ENCODE measurements at regions not wholly inside any gene's neighbourhood (a gene's known extent, or its start where the extent isn't known, plus 50 kb on each side); places are given as distances from the start of the nearest gene placed in this dataset.

DNA sequence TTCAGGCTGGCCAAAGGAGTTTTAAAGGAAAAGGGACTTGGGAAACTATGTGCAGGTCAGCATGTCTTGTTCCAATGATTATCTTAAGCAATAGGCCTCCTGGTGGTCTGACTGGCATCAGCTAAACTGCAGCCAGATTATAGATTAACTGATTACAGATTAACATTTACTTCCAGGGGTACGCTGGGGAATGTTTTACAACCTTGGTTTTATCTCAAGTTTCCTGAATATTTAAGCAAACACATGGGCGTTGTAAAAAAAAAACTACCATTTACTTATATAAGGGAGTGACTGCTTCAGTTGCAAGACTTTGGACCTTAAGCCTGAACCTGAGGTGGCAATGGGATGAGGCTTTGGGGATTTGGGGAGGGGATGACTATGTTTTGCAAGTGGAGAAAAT, 600.6 kb upstream of the B3GALT2 start:
- Histone ChIP-seq H3K36me3 (ENCODE audit: control insufficient read depth, insufficient read depth, low read length) (no peaks in the 10 kb centered on the region), H3K4me3 (ENCODE audit: low read length) (no peak overlapping the region), H3K9me3 (ENCODE audit: control insufficient read depth, low read length) (no peaks in the 10 kb centered on the region), H3K27me3 (ENCODE audit: control insufficient read depth, insufficient read depth, low read length) (no peaks in the 10 kb centered on the region), H3K4me1 (ENCODE audit: control insufficient read depth, insufficient read depth, low read length) (peaks cover 3% of the 10 kb centered on the region), H3K9ac (ENCODE audit: low read length) (no peak overlapping the region)

DNA sequence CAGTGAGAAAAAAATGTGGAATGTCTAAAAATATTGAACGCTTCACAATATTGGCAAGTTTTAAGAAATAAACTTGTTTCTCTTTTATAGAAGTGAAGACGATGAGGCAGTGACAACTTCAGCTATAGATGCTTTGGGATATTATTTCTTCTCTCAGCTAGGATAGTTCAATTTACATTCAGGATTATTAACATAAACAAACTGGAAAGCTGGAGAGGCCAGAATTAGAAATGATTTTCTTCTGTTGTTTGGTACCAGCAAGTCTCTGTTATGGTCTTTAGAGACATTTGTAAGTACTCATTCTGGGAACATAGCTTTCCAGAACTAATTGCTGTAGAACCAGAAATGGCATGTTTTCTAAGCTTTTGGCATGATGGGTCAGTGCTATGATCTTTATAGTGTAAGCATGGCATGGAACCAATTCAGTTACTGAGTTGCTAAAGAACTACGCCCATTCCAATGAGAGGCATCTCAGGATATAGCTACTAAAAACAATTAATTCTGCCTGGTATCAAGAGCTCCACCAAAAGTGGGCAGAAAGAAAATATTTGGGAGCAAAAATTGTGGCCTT, 599.5 kb upstream of the B3GALT2 start:
- H3K36me3 ChIP-seq (ENCODE audit: control insufficient read depth, insufficient read depth, low read length) = no peaks in the 10 kb centered on the region
- no peak overlapping the region for H3K4me3 ChIP-seq (ENCODE audit: low read length)
- peaks cover 3% of the 10 kb centered on the region for H3K4me1 ChIP-seq (ENCODE audit: control insufficient read depth, insufficient read depth, low read length)
- H3K27me3 ChIP-seq (ENCODE audit: control insufficient read depth, insufficient read depth, low read length) = no peaks in the 10 kb centered on the region
- no peaks in the 10 kb centered on the region for H3K9me3 ChIP-seq (ENCODE audit: control insufficient read depth, low read length)
- H3K9ac ChIP-seq (ENCODE audit: low read length) = no peak overlapping the region

- H3K9ac ChIP-seq (ENCODE audit: low read length) = no peak overlapping the region
- H3K36me3 ChIP-seq (ENCODE audit: control insufficient read depth, insufficient read depth, low read length) = no peaks in the 10 kb centered on the region
- H3K4me1 ChIP-seq (ENCODE audit: control insufficient read depth, insufficient read depth, low read length) = no peaks in the 10 kb centered on the region
- H3K27me3 ChIP-seq (ENCODE audit: control insufficient read depth, insufficient read depth, low read length) = no peaks in the 10 kb centered on the region
- no peaks in the 10 kb centered on the region for H3K9me3 ChIP-seq (ENCODE audit: control insufficient read depth, low read length)
- H3K4me3 ChIP-seq (ENCODE audit: low read length) = no peak overlapping the region
Measured at GRCh38 chr1:193774536-193775323, 588.3 kb upstream of the B3GALT2 start.

GRCh38 chr1:193771596-193771995, 585.2 kb upstream of the B3GALT2 start:
- H3K4me3 ChIP-seq (ENCODE audit: low read length) = no peak overlapping the region
- no peaks in the 10 kb centered on the region for H3K27me3 ChIP-seq (ENCODE audit: control insufficient read depth, insufficient read depth, low read length)
- no peaks in the 10 kb centered on the region for H3K9me3 ChIP-seq (ENCODE audit: control insufficient read depth, low read length)
- no peaks in the 10 kb centered on the region for H3K4me1 ChIP-seq (ENCODE audit: control insufficient read depth, insufficient read depth, low read length)
- no peak overlapping the region for H3K9ac ChIP-seq (ENCODE audit: low read length)
- no peaks in the 10 kb centered on the region for H3K36me3 ChIP-seq (ENCODE audit: control insufficient read depth, insufficient read depth, low read length)

- Histone ChIP-seq H3K4me1 (ENCODE audit: control insufficient read depth, insufficient read depth, low read length) (no peaks in the 10 kb centered on the region), H3K27me3 (ENCODE audit: control insufficient read depth, insufficient read depth, low read length) (no peaks in the 10 kb centered on the region), H3K9me3 (ENCODE audit: control insufficient read depth, low read length) (no peaks in the 10 kb centered on the region), H3K36me3 (ENCODE audit: control insufficient read depth, insufficient read depth, low read length) (no peaks in the 10 kb centered on the region), H3K9ac (ENCODE audit: low read length) (no peak overlapping the region), H3K4me3 (ENCODE audit: low read length) (no peak overlapping the region)
Measured at GRCh38 chr1:193769651-193770050, 583.2 kb upstream of the B3GALT2 start.

GRCh38 chr1:193767886-193768285, 581.5 kb upstream of the B3GALT2 start:
- H3K27me3 ChIP-seq (ENCODE audit: control insufficient read depth, insufficient read depth, low read length) = no peaks in the 10 kb centered on the region
- no peaks in the 10 kb centered on the region for H3K9me3 ChIP-seq (ENCODE audit: control insufficient read depth, low read length)
- no peak overlapping the region for H3K9ac ChIP-seq (ENCODE audit: low read length)
- no peak overlapping the region for H3K4me3 ChIP-seq (ENCODE audit: low read length)
- no peaks in the 10 kb centered on the region for H3K4me1 ChIP-seq (ENCODE audit: control insufficient read depth, insufficient read depth, low read length)
- H3K36me3 ChIP-seq (ENCODE audit: control insufficient read depth, insufficient read depth, low read length) = no peaks in the 10 kb centered on the region

DNA sequence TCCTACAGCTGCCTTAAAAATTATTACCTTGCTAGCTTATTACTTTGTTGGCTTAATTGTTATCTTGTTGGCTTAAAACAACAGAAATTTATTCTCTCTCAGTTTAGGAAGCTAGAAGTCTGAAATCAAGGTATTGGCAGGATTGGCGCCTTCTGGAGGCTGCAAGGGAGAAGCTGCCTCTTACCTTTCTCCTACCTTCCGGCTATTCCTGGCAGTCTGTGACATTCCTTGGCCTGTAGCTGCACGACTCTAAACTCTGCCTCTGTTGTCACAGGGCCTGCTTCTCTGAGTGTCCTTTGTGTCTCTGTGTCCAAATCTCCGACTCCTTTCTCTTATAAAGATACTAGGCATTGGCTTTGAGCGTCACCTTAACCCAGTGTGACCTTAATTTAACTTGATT, 579.9 kb upstream of the B3GALT2 start:
- Histone ChIP-seq H3K4me3 (ENCODE audit: low read length) (no peak overlapping the region), H3K36me3 (ENCODE audit: control insufficient read depth, insufficient read depth, low read length) (no peaks in the 10 kb centered on the region), H3K9ac (ENCODE audit: low read length) (no peak overlapping the region), H3K27me3 (ENCODE audit: control insufficient read depth, insufficient read depth, low read length) (no peaks in the 10 kb centered on the region), H3K9me3 (ENCODE audit: control insufficient read depth, low read length) (no peaks in the 10 kb centered on the region), H3K4me1 (ENCODE audit: control insufficient read depth, insufficient read depth, low read length) (no peaks in the 10 kb centered on the region)

GRCh38 chr1:193763266-193763665, 576.9 kb upstream of the B3GALT2 start:
- Histone ChIP-seq H3K4me3 (ENCODE audit: low read length) (no peak overlapping the region), H3K4me1 (ENCODE audit: control insufficient read depth, insufficient read depth, low read length) (no peaks in the 10 kb centered on the region), H3K9ac (ENCODE audit: low read length) (no peak overlapping the region), H3K27me3 (ENCODE audit: control insufficient read depth, insufficient read depth, low read length) (no peaks in the 10 kb centered on the region), H3K9me3 (ENCODE audit: control insufficient read depth, low read length) (no peaks in the 10 kb centered on the region), H3K36me3 (ENCODE audit: control insufficient read depth, insufficient read depth, low read length) (no peaks in the 10 kb centered on the region)

GRCh38 chr1:193762236-193762635, 575.8 kb upstream of the B3GALT2 start:
- H3K9me3 ChIP-seq (ENCODE audit: control insufficient read depth, low read length) = no peaks in the 10 kb centered on the region
- H3K9ac ChIP-seq (ENCODE audit: low read length) = no peak overlapping the region
- H3K27me3 ChIP-seq (ENCODE audit: control insufficient read depth, insufficient read depth, low read length) = no peaks in the 10 kb centered on the region
- no peak overlapping the region for H3K4me3 ChIP-seq (ENCODE audit: low read length)
- no peaks in the 10 kb centered on the region for H3K36me3 ChIP-seq (ENCODE audit: control insufficient read depth, insufficient read depth, low read length)
- H3K4me1 ChIP-seq (ENCODE audit: control insufficient read depth, insufficient read depth, low read length) = no peaks in the 10 kb centered on the region

GRCh38 chr1:193755441-193755840, 569.0 kb upstream of the B3GALT2 start:
- Histone ChIP-seq H3K9me3 (ENCODE audit: control insufficient read depth, low read length) (no peaks in the 10 kb centered on the region), H3K36me3 (ENCODE audit: control insufficient read depth, insufficient read depth, low read length) (no peaks in the 10 kb centered on the region), H3K4me3 (ENCODE audit: low read length) (no peak overlapping the region), H3K27me3 (ENCODE audit: control insufficient read depth, insufficient read depth, low read length) (no peaks in the 10 kb centered on the region), H3K9ac (ENCODE audit: low read length) (no peak overlapping the region), H3K4me1 (ENCODE audit: control insufficient read depth, insufficient read depth, low read length) (no peaks in the 10 kb centered on the region)

DNA sequence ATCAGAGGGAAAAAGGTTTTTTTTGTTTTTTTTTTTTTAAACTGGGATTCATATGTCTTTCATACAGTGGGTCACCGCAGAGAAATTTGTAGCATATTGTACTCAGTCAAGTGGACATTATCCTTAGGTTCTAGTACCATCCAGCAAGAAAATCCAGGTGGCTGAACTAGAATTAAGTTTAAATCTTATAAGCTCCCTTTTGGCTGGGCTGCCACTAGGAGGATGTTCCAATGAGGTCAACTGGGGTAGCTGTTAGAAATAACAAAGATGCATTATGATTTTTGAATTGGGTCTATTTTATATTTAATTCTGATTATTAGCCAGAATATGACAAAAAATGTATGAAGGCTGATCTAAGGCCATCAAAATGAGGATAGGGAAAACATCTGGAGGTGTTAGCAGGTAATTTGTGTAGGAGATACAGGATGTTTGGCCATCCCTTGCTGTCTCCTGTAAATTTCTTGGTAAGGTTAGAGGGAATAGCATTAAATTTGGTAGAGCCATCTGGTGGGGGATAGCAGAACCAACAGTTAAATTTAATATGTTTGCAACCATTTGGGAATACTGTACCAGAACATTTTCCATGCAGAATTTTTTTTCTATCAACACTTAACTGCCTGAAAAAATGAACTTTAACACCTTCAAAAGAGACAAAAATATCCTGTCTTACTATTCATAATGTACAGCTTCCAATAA, 568.5 kb upstream of the B3GALT2 start:
- no peaks in the 10 kb centered on the region for H3K9me3 ChIP-seq (ENCODE audit: control insufficient read depth, low read length)
- no peak overlapping the region for H3K4me3 ChIP-seq (ENCODE audit: low read length)
- H3K4me1 ChIP-seq (ENCODE audit: control insufficient read depth, insufficient read depth, low read length) = no peaks in the 10 kb centered on the region
- no peak overlapping the region for H3K9ac ChIP-seq (ENCODE audit: low read length)
- no peaks in the 10 kb centered on the region for H3K27me3 ChIP-seq (ENCODE audit: control insufficient read depth, insufficient read depth, low read length)
- no peaks in the 10 kb centered on the region for H3K36me3 ChIP-seq (ENCODE audit: control insufficient read depth, insufficient read depth, low read length)

- Histone ChIP-seq H3K36me3 (ENCODE audit: control insufficient read depth, insufficient read depth, low read length) (no peaks in the 10 kb centered on the region), H3K4me3 (ENCODE audit: low read length) (no peak overlapping the region), H3K27me3 (ENCODE audit: control insufficient read depth, insufficient read depth, low read length) (no peaks in the 10 kb centered on the region), H3K4me1 (ENCODE audit: control insufficient read depth, insufficient read depth, low read length) (no peaks in the 10 kb centered on the region), H3K9ac (ENCODE audit: low read length) (no peak overlapping the region), H3K9me3 (ENCODE audit: control insufficient read depth, low read length) (no peaks in the 10 kb centered on the region)
Measured at GRCh38 chr1:193754151-193754550, 567.7 kb upstream of the B3GALT2 start.
